ENCODE measurements at regions not wholly inside any gene's neighbourhood (a gene's known extent, or its start where the extent isn't known, plus 50 kb on each side); places are given as distances from the start of the nearest gene placed in this dataset.

- TF ChIP-seq EP300 (IDR thresholded peaks at IDR 0.05) (no peak), POLR2AphosphoS5 (IDR thresholded peaks at IDR 0.05) (no peak), CTCF (IDR thresholded peaks at IDR 0.05) (no peak)
- no peak for DNase-seq
- Histone ChIP-seq H3K4me3 (no peak overlapping the region), H3K36me3 (no peaks in the 10 kb centered on the region), H3K27ac (peak overlapping the region in 2 of 4 donors; percentile 6 to 56), H3K27me3 (no peaks in the 10 kb centered on the region), H3K4me1 (peaks cover 0 to 32% (median 12%) of the 10 kb centered on the region in 4 donors), H3K9me3 (no peaks in the 10 kb centered on the region)
- WGBS, 2 donors = 43 to 59% methylated on average over 4 of the region's 4 CpGs
- intact Hi-C loops (cut with DNase I) = no loop called here
Observed at GRCh38 chr18:40272630-40273231, 1682.3 kb upstream of the PIK3C3 start.

GRCh38 chr18:40259115-40259835, 1695.8 kb upstream of the PIK3C3 start:
- TF ChIP-seq EP300 (IDR thresholded peaks at IDR 0.05) (peak in 1 of 4 donors; percentile 20), CTCF (IDR thresholded peaks at IDR 0.05) (no peak), POLR2AphosphoS5 (IDR thresholded peaks at IDR 0.05) (peak in 3 of 4 donors; percentile 12 to 54 (median 50)), POLR2A (IDR thresholded peaks at IDR 0.05) (no peak)
- DNase-seq = no peak
- Histone ChIP-seq H3K36me3 (no peaks in the 10 kb centered on the region), H3K9me3 (no peaks in the 10 kb centered on the region), H3K27ac (peak overlapping the region in 2 of 4 donors; percentile 51 to 59), H3K4me1 (peaks cover 0 to 24% (median 17%) of the 10 kb centered on the region in 4 donors), H3K4me3 (no peak overlapping the region), H3K27me3 (no peaks in the 10 kb centered on the region)
- WGBS, 2 donors = 70 to 74% methylated on average over 6 of the region's 6 CpGs
- intact Hi-C loops (cut with DNase I) = no loop called here

GRCh38 chr18:40258311-40258710, 1696.7 kb upstream of the PIK3C3 start:
- WGBS, 2 donors = 65 to 77% methylated on average over 2 of the region's 2 CpGs
- H3K4me3 ChIP-seq = no peak overlapping the region
- peaks cover 0 to 24% (median 17%) of the 10 kb centered on the region in 4 donors for H3K4me1 ChIP-seq
- no peaks in the 10 kb centered on the region for H3K36me3 ChIP-seq
- intact Hi-C loops (cut with DNase I) = no loop called here
- TF ChIP-seq POLR2A (IDR thresholded peaks at IDR 0.05) (no peak), CTCF (IDR thresholded peaks at IDR 0.05) (no peak), EP300 (IDR thresholded peaks at IDR 0.05) (peak in 1 of 4 donors; percentile 66), POLR2AphosphoS5 (IDR thresholded peaks at IDR 0.05) (peak in 3 of 4 donors; percentile 57 to 80 (median 78))
- no peaks in the 10 kb centered on the region for H3K9me3 ChIP-seq
- no peak for DNase-seq
- no peaks in the 10 kb centered on the region for H3K27me3 ChIP-seq
- peak overlapping the region in 3 of 4 donors; percentile 4 to 59 (median 51) for H3K27ac ChIP-seq

- peak overlapping the region in 1 of 4 donors; percentile 36 for H3K27ac ChIP-seq
- 72 to 75% methylated on average over 1 of the region's 1 CpG for WGBS, 2 donors
- DNase-seq = no peak
- no peak for TF ChIP-seq POLR2A (IDR thresholded peaks at IDR 0.05)
- no peak for TF ChIP-seq CTCF (IDR thresholded peaks at IDR 0.05)
- no peak for TF ChIP-seq EP300 (IDR thresholded peaks at IDR 0.05)
- TF ChIP-seq POLR2AphosphoS5 (IDR thresholded peaks at IDR 0.05) = no peak
- peaks cover 0 to 22% (median 14%) of the 10 kb centered on the region in 4 donors for H3K4me1 ChIP-seq
- no peaks in the 10 kb centered on the region for H3K27me3 ChIP-seq
- H3K36me3 ChIP-seq = no peaks in the 10 kb centered on the region
- intact Hi-C loops (cut with DNase I) = no loop called here
- no peak overlapping the region for H3K4me3 ChIP-seq
- H3K9me3 ChIP-seq = no peaks in the 10 kb centered on the region
Observed at GRCh38 chr18:40250236-40250635, 1704.8 kb upstream of the PIK3C3 start.

Measured in sigmoid colon (tissue), 6 donors.